GM13976 (cell line): ENCODE measurements at regions not wholly inside any gene's neighbourhood (a gene's known extent, or its start where the extent isn't known, plus 50 kb on each side); places are given as distances from the start of the nearest gene placed in this dataset.

Experiments used
- DNase-seq: peaks from one replicate; pipeline ENCODE4 v3.0.0; 2012; ENCODE audit warnings: low spot score
- CTCF ChIP-seq: IDR thresholded peaks from 2 replicates; pipeline ENCODE4 v1.5.1; 2012; ENCODE audit warnings: borderline replicate concordance, mild to moderate bottlenecking; ENCODE audit not compliant: insufficient read depth; ENCODE audit errors: extremely low read depth, missing control alignments, control extremely low read depth
- in situ Hi-C: fragments of 300-500 bp; cut with MboI; formaldehyde crosslinking; loops from one replicate; pipeline ENCODE4 v1.12.0; 2022; ENCODE audit warnings: low sequenced_read_pairs, mixed read lengths, inconsistent platforms; ENCODE audit not compliant: unreplicated experiment

GRCh38 chr5:18553269-18553668, 919.0 kb downstream of the TAF11L14 start:
- TF ChIP-seq CTCF = no peak
- in situ Hi-C loops = no loop called here
- no peak for DNase-seq

GRCh38 chr5:18560602-18561001, 926.3 kb downstream of the TAF11L14 start:
- no peak for TF ChIP-seq CTCF
- in situ Hi-C loops = no loop called here
- DNase-seq = no peak

GRCh38 chr5:18563853-18564252, 929.6 kb downstream of the TAF11L14 start:
- TF ChIP-seq CTCF = no peak
- in situ Hi-C loops = no loop called here
- no peak for DNase-seq

- no peak for TF ChIP-seq CTCF
- in situ Hi-C loops = no loop called here
- no peak for DNase-seq
Observed at GRCh38 chr5:18566671-18567070, 932.4 kb downstream of the TAF11L14 start.

DNA sequence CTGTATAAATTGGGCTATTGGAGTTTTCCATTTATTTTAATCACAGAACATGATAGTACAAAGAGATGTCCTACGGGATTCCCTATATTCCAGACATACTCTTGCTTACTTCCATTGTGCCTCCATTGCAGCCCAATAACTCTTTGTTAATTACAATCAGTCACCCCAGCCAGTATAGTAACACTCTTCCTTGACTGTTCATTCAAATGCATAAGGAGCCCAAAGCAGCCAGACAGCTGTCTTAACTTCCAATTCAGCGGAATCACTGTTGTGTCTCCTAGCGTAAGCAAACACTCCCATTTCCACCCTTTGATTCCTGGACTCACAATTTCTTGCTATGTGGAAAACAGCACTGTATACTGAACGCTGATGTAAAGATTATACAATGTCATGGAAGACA, 942.3 kb downstream of the TAF11L14 start:
- in situ Hi-C loops = no loop called here
- TF ChIP-seq CTCF = no peak
- DNase-seq = no peak

DNA sequence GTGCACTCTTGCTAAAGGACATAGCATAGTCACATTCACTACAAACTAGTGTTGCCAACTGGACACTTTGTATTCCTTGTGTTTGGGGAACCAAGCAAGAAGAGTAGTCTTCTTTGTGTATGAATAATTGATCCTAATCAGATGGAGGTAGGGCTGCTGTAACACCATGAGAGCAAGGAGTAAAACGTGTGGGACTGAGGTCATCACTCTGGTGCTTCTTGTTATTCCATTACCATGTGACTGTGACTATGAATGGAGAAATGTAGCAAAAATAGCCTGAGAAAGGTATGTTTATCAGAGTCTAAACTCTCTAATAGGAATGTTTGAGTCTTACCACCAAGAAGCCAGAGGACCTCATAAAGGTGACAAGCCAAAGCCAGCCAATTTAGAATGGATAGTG, 966.9 kb downstream of the TAF11L14 start:
- no peak for TF ChIP-seq CTCF
- DNase-seq = no peak
- in situ Hi-C loops = no loop called here

DNA sequence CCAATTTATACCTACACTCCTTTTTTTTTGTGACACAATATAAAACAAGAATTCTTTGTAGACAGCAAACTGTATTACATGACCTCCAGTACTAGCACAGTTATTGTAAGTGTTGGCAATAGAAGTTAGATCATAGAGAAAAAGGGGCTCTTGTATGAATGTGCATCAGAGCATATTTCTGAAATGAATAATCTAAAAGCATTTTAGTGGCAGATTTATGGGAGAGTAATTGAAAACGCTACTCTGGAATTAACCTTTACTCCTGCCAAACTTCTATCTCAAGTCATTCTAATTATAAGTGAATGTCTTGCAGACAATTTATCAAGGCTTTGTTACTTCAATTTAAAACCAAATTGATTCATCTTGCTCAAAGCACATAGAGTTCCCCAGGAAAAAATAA, 968.1 kb downstream of the TAF11L14 start:
- no peak for DNase-seq
- TF ChIP-seq CTCF = no peak
- in situ Hi-C loops = no loop called here
